ENCODE measurements at regions not wholly inside any gene's neighbourhood (a gene's known extent, or its start where the extent isn't known, plus 50 kb on each side); places are given as distances from the start of the nearest gene placed in this dataset.

DNA sequence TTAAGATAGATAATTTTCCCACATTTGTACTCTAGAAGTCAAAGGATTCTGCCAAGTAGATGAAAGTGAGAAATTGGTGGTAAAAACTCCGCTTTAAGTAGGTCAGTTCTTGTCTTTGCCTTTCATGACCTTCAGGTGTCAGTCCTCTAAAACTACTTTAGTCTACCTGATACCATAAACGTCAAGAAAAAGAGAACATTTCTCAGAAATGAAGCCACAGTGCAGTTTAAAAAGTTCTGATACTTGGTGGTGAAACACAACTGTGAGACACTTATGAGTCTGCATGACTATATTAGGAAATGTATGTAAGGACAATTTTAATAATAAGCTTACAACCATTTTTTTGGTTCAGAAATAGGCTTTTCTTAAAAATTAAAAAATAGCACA, 583.3 kb downstream of the SATB2 start:
- Histone ChIP-seq H3K4me1 (replicated peaks; ENCODE audit: insufficient read depth) (no peaks in the 10 kb centered on the region), H2AFZ (no peak overlapping the region), H3F3A (ENCODE audit: insufficient read depth, low read depth) (no peaks in the 10 kb centered on the region), H3K4me2 (no peak overlapping the region), H3K4me3 (no peak overlapping the region), H4K20me1 (ENCODE audit: insufficient read depth) (no peaks in the 10 kb centered on the region), H3K36me3 (ENCODE audit: low read depth) (no peaks in the 10 kb centered on the region), H3K27me3 (ENCODE audit: insufficient read depth, low read depth) (no peaks in the 10 kb centered on the region), H3K79me2 (ENCODE audit: low read depth) (no peaks in the 10 kb centered on the region), H3K9me2 (ENCODE audit: insufficient read depth) (no peaks in the 10 kb centered on the region), H3K9me3 (ENCODE audit: insufficient read depth, low read depth) (no peaks in the 10 kb centered on the region), H3K27ac (no peak overlapping the region)
- intact Hi-C loops (cut with micrococcal nuclease; ENCODE audit: unreplicated experiment), result no loop called here
- TF ChIP-seq, protein P1, sequence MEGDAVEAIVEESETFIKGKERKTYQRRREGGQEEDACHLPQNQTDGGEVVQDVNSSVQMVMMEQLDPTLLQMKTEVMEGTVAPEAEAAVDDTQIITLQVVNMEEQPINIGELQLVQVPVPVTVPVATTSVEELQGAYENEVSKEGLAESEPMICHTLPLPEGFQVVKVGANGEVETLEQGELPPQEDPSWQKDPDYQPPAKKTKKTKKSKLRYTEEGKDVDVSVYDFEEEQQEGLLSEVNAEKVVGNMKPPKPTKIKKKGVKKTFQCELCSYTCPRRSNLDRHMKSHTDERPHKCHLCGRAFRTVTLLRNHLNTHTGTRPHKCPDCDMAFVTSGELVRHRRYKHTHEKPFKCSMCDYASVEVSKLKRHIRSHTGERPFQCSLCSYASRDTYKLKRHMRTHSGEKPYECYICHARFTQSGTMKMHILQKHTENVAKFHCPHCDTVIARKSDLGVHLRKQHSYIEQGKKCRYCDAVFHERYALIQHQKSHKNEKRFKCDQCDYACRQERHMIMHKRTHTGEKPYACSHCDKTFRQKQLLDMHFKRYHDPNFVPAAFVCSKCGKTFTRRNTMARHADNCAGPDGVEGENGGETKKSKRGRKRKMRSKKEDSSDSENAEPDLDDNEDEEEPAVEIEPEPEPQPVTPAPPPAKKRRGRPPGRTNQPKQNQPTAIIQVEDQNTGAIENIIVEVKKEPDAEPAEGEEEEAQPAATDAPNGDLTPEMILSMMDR (conservative IDR thresholded peaks at IDR 0.05), result no peak
- no peak for TF ChIP-seq EZH2 (IDR thresholded peaks at IDR 0.05; ENCODE audit: low read depth)
- CTCF ChIA-PET, result no interaction called here
- POLR2A ChIA-PET (ENCODE audit: unreplicated experiment), result no interaction called here
- BruUV-seq (replicated peaks), result no TSS peak
- no peak for DNase-seq

DNA sequence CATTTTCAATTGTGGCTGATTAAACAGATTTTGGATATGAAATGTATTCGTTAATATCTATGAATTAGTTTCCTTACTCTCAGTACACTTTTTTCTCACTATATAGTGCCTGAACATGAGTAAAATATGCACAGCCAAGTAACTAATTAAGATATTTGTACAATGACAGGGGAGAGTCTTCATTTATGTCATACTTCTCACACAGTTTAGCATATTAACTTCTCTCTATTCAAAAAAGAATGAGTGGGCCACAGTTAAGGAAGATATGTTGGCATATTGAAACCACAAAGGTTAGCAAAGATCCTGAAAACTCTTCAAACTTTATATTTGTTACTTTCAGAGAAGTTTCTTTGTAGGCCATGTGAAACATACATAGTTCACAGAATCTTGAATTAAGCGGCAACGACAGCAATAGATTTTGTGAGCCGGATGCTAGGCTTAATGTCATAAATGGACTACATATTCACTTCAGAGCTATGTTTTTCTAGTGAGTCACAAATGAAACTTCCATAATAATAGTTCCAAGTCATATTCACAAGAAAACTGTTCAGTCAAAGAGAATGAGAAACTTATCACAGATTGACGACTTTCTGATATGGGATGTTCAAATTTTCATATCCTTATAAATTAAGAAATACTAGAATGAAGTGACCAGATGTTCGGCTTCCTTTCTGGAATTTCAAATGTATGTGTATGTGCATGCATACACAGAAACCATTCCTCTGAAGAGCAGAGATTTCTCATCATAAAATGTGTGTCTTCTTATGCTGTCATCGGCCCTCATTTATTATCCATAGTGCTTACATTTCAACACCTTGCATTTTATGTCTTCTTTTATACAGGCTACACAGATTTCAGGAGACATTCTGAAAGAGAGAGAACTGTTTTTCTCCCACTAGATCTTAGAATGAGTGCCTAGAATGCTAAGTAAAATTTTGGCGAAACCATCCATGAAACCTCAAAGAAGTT, 584.0 kb downstream of the SATB2 start:
- Histone ChIP-seq H3K27me3 (ENCODE audit: insufficient read depth, low read depth) (no peaks in the 10 kb centered on the region), H3K9me3 (ENCODE audit: insufficient read depth, low read depth) (no peaks in the 10 kb centered on the region), H3K9me2 (ENCODE audit: insufficient read depth) (no peaks in the 10 kb centered on the region), H3K4me1 (replicated peaks; ENCODE audit: insufficient read depth) (no peaks in the 10 kb centered on the region), H3F3A (ENCODE audit: insufficient read depth, low read depth) (no peaks in the 10 kb centered on the region), H3K4me3 (no peak overlapping the region), H2AFZ (no peak overlapping the region), H3K36me3 (ENCODE audit: low read depth) (no peaks in the 10 kb centered on the region), H3K27ac (no peak overlapping the region), H4K20me1 (ENCODE audit: insufficient read depth) (no peaks in the 10 kb centered on the region), H3K79me2 (ENCODE audit: low read depth) (no peaks in the 10 kb centered on the region), H3K4me2 (no peak overlapping the region)
- no peak for DNase-seq
- no TSS peak for BruUV-seq (replicated peaks)
- CTCF ChIA-PET, result no interaction called here
- TF ChIP-seq, protein P1 (conservative IDR thresholded peaks at IDR 0.05), result no peak
- TF ChIP-seq EZH2 (IDR thresholded peaks at IDR 0.05; ENCODE audit: low read depth), result no peak
- intact Hi-C loops (cut with micrococcal nuclease; ENCODE audit: unreplicated experiment), result no loop called here
- POLR2A ChIA-PET (ENCODE audit: unreplicated experiment), result no interaction called here

DNA sequence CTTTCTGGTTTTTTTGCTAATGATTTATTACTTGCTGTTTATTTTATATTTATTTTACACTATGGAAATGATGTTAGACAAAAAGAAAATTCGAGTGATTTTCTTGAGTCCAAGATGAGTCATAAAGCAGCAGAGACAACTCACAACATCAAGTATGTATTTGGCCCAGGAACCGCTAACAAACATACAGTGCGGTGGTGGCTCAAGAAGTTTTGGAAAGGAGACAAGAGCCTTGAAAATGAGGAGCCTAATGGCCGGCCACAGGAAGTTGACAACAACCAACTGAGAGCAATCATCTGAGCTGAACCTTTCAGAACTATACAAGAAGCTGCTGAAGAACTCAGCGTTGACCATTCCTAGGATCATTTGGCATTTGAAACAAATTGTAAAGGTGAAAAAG, 594.1 kb downstream of the SATB2 start:
- POLR2A ChIA-PET (ENCODE audit: unreplicated experiment), result no interaction called here
- intact Hi-C loops (cut with micrococcal nuclease; ENCODE audit: unreplicated experiment), result no loop called here
- no peaks in the 10 kb centered on the region for H4K20me1 ChIP-seq (ENCODE audit: insufficient read depth)
- BruUV-seq (replicated peaks), result no TSS peak
- no peaks in the 10 kb centered on the region for H3K4me1 ChIP-seq (replicated peaks; ENCODE audit: insufficient read depth)
- no peak for DNase-seq
- CTCF ChIA-PET, result no interaction called here
- H3K4me2 ChIP-seq, result no peak overlapping the region
- H3K27ac ChIP-seq, result no peak overlapping the region
- TF ChIP-seq, protein P1 (conservative IDR thresholded peaks at IDR 0.05), result no peak
- no peak for TF ChIP-seq EZH2 (IDR thresholded peaks at IDR 0.05; ENCODE audit: low read depth)
- no peaks in the 10 kb centered on the region for H3F3A ChIP-seq (ENCODE audit: insufficient read depth, low read depth)
- no peaks in the 10 kb centered on the region for H3K9me3 ChIP-seq (ENCODE audit: insufficient read depth, low read depth)
- no peaks in the 10 kb centered on the region for H3K36me3 ChIP-seq (ENCODE audit: low read depth)
- no peaks in the 10 kb centered on the region for H3K9me2 ChIP-seq (ENCODE audit: insufficient read depth)
- H3K79me2 ChIP-seq (ENCODE audit: low read depth), result no peaks in the 10 kb centered on the region
- H3K27me3 ChIP-seq (ENCODE audit: insufficient read depth, low read depth), result no peaks in the 10 kb centered on the region
- no peak overlapping the region for H2AFZ ChIP-seq
- no peak overlapping the region for H3K4me3 ChIP-seq

Measured in PC-9 (cell line).